ENCODE measurements at regions not wholly inside any gene's neighbourhood (a gene's known extent, or its start where the extent isn't known, plus 50 kb on each side); places are given as distances from the start of the nearest gene placed in this dataset.

- DNase-seq, result no peak
Observed at GRCh38 chr3:29201604-29202003, 79.3 kb upstream of the RBMS3 start.

DNA sequence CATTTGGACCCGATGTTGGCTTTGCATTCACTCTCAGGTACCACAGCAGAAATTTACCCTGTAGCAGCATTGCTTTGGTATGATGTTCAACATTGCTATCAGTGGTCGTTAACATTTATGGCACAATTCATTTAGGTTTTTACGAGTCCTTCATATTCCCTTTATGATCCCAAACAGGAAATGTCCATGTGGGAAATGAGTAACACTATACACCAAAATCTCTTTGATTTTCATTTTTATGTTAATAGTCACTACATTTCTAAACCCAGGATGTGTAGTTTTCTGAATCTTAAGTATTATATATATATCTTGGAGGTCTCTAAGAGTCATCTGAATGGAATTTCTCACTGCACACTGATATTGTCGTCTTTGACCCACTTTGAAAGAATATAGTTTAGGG lies 78.5 kb upstream of the RBMS3 start:
- DNase-seq, result no peak

DNA sequence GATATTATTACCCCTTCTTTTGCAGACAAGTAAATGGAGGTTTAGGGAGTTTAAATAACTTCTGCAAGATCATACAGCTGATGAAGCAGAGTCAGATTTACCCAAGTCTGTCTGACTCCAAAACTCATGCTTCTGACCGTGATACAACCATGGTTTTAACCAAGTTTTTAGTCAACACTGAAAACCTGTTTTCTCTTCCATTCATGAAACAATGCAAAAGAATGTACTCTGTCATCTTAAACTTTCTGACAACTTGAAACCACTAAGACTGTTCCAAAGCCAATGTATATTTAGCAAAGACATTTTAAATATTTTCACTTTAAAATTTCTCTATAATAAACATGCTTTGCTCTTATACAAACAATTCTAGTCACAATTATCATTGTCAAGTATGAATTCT lies 77.0 kb upstream of the RBMS3 start:
- no peak for DNase-seq

DNA sequence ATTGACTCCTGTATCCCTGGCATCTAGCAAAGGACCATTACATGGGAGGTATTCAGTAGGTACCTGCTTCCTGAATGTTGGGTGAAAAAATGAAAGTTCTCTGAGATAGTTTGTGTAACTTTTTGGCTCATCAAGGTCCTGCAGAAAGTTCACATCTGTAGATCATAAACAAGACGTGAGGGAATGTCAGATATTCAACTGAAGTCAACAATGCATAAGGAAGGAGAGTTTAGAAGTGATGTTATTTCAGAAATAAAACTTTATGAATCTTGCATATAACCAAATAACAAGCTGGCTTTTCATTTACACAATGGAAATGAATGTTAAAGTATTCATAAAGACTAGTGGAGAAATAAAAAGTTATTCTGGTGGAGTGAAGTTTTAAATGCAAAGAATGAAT lies 73.4 kb upstream of the RBMS3 start:
- no peak for DNase-seq

GRCh38 chr3:29212789-29213433 lies 68.0 kb upstream of the RBMS3 start:
- DNase-seq, result no peak

DNA sequence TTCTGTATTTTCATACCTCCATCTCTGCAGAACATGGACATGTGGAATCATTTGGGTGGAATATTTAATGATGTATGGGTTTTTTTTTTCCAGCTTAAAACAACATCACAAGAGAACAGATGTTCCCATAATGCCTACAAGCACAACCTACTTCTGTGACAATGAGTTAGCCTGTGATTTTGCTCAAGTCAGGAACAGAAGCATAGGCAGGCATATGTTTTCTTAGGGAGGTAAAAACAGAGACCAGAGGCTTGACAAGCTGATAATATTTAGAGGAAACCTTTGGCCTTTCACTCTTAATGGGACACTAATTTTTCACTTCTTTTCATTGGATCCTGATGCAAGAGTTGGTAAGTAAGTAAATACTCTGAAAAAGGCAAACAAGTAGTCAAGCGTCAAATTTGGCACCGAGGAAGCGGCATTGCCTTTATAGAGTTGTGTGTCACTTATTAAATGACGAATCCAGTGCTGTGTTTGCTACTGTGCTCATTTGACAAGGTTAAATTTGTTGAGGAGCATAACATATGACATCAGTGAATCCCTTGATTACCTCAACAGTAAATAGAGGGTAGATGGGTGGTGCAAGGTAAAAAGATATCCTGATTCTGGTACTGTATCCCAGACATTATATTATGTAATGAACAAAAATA lies 66.7 kb upstream of the RBMS3 start:
- no peak for DNase-seq

DNA sequence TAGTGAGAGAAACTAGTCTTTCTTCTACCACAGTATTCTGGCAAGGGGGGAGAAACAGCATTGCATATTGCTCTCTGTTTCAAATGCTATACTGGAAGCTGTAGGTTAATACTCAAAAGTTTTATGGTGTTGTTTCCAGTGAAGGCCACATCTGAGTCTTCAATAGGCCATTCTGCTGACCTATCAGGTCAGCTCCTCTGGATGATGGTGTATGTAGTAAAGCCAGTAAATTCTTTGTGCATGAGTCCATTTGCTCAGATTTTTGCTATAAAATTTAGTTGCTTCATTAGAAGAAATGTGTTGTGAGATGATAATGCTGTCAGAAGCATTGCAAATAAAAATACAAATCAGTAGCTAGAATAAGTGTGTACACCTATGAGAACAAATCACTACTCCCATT lies 64.9 kb upstream of the RBMS3 start:
- DNase-seq, result no peak

DNA sequence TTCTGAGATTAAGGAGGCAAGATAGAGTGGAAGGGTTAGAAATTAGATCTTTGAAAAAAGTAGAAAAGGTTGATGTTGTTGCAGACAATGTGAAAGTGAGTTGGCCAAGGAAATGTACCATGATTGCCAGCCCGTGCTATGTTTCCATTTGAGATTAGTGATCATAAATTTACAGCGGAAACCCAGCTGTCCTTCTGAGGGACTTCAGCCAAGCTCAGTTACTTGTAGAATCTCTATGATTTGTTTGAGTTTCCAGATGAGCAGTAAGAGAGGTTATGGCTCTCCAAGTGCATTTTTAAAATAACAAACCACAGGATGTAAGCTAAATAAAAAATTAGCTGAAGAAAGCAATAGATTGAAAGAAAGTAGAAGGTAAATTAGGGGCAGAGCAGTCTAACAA lies 54.2 kb upstream of the RBMS3 start:
- DNase-seq, result no peak

- no peak for DNase-seq
Observed at GRCh38 chr3:29227307-29227706, 53.6 kb upstream of the RBMS3 start.

Data from left hindlimb (tissue), 1 donor.